DOHH2 (cell line): ENCODE measurements at regions not wholly inside any gene's neighbourhood (a gene's known extent, or its start where the extent isn't known, plus 50 kb on each side); places are given as distances from the start of the nearest gene placed in this dataset.

Experiments
- H3F3A ChIP-seq: fragments of 200-600 bp; sonication (generic), shearing (Covaris generic); 2 replicates; pipeline ENCODE4 v1.6.0; 2016; ENCODE audit warnings: antibody characterized with exemption, mild to moderate bottlenecking; ENCODE audit not compliant: control insufficient read depth, insufficient read depth
- H3K27ac ChIP-seq: fragments of 200-600 bp; sonication (generic); 2 replicates; pipeline ENCODE4 v1.5.1; 2014; ENCODE audit warnings: low read depth, mild to moderate bottlenecking, low read length, moderate library complexity
- H3K27me3 ChIP-seq: fragments of 200-600 bp; sonication (generic); 2 replicates; pipeline ENCODE4 v1.6.1; 2014; ENCODE audit warnings: mild to moderate bottlenecking, low read length, mixed read lengths; ENCODE audit not compliant: control insufficient read depth
- H3K36me3 ChIP-seq: fragments of 200-600 bp; sonication (generic); 2 replicates; pipeline ENCODE4 v1.6.1; 2014; ENCODE audit warnings: mild to moderate bottlenecking, low read length, moderate library complexity, mixed read lengths; ENCODE audit not compliant: control insufficient read depth
- H3K4me1 ChIP-seq: fragments of 200-600 bp; sonication (generic); 2 replicates; pipeline ENCODE4 v1.6.1; 2014; ENCODE audit warnings: mild to moderate bottlenecking, low read length, mixed read lengths; ENCODE audit not compliant: control insufficient read depth
- H3K4me2 ChIP-seq: fragments of 200-600 bp; sonication (generic); 2 replicates; pipeline ENCODE4 v1.6.0; 2014; ENCODE audit warnings: mild to moderate bottlenecking, low read length, moderate library complexity
- H3K4me3 ChIP-seq: fragments of 200-600 bp; sonication (generic); 2 replicates; pipeline ENCODE4 v1.5.1; 2014; ENCODE audit warnings: mild to moderate bottlenecking, low read length, mixed read lengths
- H3K79me2 ChIP-seq: fragments of 200-600 bp; sonication (generic); 2 replicates; pipeline ENCODE4 v1.6.1; 2014; ENCODE audit warnings: mild to moderate bottlenecking, low read length, mixed read lengths; ENCODE audit not compliant: control insufficient read depth
- H3K9me2 ChIP-seq: fragments of 200-600 bp; sonication (generic); replicated peaks from 2 replicates; pipeline ENCODE4 v1.6.1; 2014; ENCODE audit warnings: mild to moderate bottlenecking, low read length, mixed read lengths; ENCODE audit not compliant: control insufficient read depth
- H3K9me3 ChIP-seq: fragments of 200-600 bp; sonication (generic); 2 replicates; pipeline ENCODE4 v1.6.1; 2014; ENCODE audit warnings: antibody characterized with exemption, low read length, mixed read lengths; ENCODE audit not compliant: control insufficient read depth, insufficient read depth
- H4K20me1 ChIP-seq: fragments of 200-600 bp; sonication (generic); 2 replicates; pipeline ENCODE4 v1.6.0; 2014; ENCODE audit warnings: low read depth, mild to moderate bottlenecking, antibody characterized with exemption, low read length, moderate library complexity; ENCODE audit not compliant: control insufficient read depth, insufficient read depth
- EZH2phosphoT487 ChIP-seq: fragments of 200-600 bp; sonication (generic); IDR thresholded peaks from 2 replicates; pipeline ENCODE4 v1.6.1; 2017; ENCODE audit warnings: borderline replicate concordance, mild to moderate bottlenecking, antibody characterized with exemption, low read length, moderate library complexity, mixed read lengths
- TF ChIP-seq, protein P1 (sequence below): fragments of 200-600 bp; sonication (generic); IDR thresholded peaks from one replicate; pipeline ENCODE4 v1.5.1; 2014; ENCODE audit warnings: antibody characterized with exemption, mild to moderate bottlenecking, low read depth, low read length; ENCODE audit not compliant: poor library complexity, severe bottlenecking

DNA sequence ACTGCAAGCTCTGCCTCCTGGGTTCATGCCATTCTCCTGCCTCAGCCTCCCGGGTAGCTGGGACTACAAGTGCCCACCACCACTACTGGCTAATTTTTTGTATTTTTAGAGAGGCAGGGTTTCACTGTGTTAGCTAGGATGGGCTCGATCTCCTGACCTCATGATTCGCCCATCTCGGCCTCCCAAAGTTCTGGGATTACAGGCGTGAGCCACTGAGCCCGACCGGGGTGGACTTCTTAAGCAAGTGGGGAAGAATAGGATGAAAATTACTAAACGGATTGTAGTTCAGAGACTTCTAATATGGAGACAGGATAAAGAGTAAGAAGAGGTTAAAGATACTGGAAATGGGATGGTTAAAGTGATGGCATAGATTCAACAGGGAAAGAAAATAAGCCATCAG is 132.3 kb upstream of the IRX2 start:
- H3K27me3 ChIP-seq = no peaks in the 10 kb centered on the region
- peaks cover 16% of the 10 kb centered on the region; the same call in 1 of the 2 replicates for H3K9me3 ChIP-seq
- H4K20me1 ChIP-seq = no peaks in the 10 kb centered on the region
- no peak overlapping the region for H3K27ac ChIP-seq
- no peaks in the 10 kb centered on the region for H3F3A ChIP-seq
- no peaks in the 10 kb centered on the region for H3K79me2 ChIP-seq
- H3K36me3 ChIP-seq = no peaks in the 10 kb centered on the region
- no peaks in the 10 kb centered on the region for H3K9me2 ChIP-seq
- H3K4me2 ChIP-seq = no peak overlapping the region
- TF ChIP-seq, protein P1, sequence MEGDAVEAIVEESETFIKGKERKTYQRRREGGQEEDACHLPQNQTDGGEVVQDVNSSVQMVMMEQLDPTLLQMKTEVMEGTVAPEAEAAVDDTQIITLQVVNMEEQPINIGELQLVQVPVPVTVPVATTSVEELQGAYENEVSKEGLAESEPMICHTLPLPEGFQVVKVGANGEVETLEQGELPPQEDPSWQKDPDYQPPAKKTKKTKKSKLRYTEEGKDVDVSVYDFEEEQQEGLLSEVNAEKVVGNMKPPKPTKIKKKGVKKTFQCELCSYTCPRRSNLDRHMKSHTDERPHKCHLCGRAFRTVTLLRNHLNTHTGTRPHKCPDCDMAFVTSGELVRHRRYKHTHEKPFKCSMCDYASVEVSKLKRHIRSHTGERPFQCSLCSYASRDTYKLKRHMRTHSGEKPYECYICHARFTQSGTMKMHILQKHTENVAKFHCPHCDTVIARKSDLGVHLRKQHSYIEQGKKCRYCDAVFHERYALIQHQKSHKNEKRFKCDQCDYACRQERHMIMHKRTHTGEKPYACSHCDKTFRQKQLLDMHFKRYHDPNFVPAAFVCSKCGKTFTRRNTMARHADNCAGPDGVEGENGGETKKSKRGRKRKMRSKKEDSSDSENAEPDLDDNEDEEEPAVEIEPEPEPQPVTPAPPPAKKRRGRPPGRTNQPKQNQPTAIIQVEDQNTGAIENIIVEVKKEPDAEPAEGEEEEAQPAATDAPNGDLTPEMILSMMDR = no peak
- TF ChIP-seq EZH2phosphoT487 = no peak
- H3K4me1 ChIP-seq = no peaks in the 10 kb centered on the region
- no peak overlapping the region for H3K4me3 ChIP-seq

DNA sequence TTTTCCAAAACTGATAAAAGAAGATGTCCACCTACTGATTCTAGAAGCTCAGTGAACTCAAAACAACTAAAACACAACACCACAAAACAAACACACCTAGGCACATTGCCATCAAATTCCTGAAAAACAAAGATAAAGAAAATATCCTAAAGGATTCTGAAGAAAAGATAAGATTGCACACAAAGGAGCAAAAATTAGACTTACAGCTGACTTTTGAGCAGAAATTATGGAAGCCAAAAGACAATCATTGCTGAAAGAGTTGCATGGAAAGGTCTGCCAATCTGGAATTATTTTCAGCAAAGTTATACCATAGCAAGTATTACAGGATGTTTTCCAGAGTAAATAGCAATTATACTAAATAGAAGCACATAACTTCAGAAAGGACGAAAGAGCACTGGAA is 128.2 kb upstream of the IRX2 start:
- H3K27me3 ChIP-seq = no peaks in the 10 kb centered on the region
- H3K4me2 ChIP-seq = no peak overlapping the region
- no peaks in the 10 kb centered on the region for H3K9me2 ChIP-seq
- no peaks in the 10 kb centered on the region for H3K4me1 ChIP-seq
- H3K27ac ChIP-seq = no peak overlapping the region
- H3K9me3 ChIP-seq = peaks cover 15% of the 10 kb centered on the region; the same call in 1 of the 2 replicates
- no peak for TF ChIP-seq EZH2phosphoT487
- TF ChIP-seq, protein P1 = no peak
- H4K20me1 ChIP-seq = no peaks in the 10 kb centered on the region
- no peaks in the 10 kb centered on the region for H3F3A ChIP-seq
- H3K36me3 ChIP-seq = no peaks in the 10 kb centered on the region
- H3K79me2 ChIP-seq = no peaks in the 10 kb centered on the region
- H3K4me3 ChIP-seq = no peak overlapping the region

DNA sequence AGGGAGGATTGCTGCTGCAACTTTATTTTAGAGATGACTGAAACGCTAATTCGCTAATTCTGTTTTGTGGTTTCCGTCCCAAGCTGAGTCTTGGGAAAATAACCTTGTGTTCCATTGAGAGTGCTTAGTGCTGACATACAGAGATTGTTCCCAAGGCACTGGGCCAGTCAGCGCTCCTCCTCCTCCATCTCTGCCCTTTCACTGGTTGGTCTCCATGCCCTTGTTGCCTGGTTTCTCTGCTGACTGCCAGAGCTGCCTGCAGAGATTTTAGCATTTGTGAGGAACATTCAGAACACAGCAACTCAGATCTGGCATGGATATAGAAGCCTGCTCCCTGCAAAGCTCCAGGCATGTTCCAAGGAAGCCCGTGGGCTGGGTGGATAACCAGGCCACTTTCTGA is 126.0 kb upstream of the IRX2 start:
- Histone ChIP-seq H4K20me1 (no peaks in the 10 kb centered on the region), H3K4me1 (no peaks in the 10 kb centered on the region), H3K36me3 (no peaks in the 10 kb centered on the region), H3K4me3 (no peak overlapping the region), H3K27me3 (no peaks in the 10 kb centered on the region), H3K4me2 (no peak overlapping the region), H3K79me2 (no peaks in the 10 kb centered on the region), H3K27ac (no peak overlapping the region), H3K9me2 (no peaks in the 10 kb centered on the region), H3F3A (no peaks in the 10 kb centered on the region), H3K9me3 (peaks cover 15% of the 10 kb centered on the region; the same call in 1 of the 2 replicates)
- TF ChIP-seq, protein P1 = no peak
- TF ChIP-seq EZH2phosphoT487 = no peak
